Fibroblast of villous mesenchyme (primary cell): ENCODE measurements at regions not wholly inside any gene's neighbourhood (a gene's known extent, or its start where the extent isn't known, plus 50 kb on each side); places are given as distances from the start of the nearest gene placed in this dataset.

ENCODE experiments used
- DNase-seq: peaks from one replicate; pipeline ENCODE4 v3.0.0-alpha.2; 2010; ENCODE audit warnings: low read depth
- H3K4me3 ChIP-seq: 2 replicates; pipeline ENCODE4 v1.5.1; 2011; ENCODE audit warnings: low read depth, mild to moderate bottlenecking, low read length
- CTCF ChIP-seq: IDR thresholded peaks from 2 replicates; pipeline ENCODE4 v1.5.1; 2012; ENCODE audit warnings: low read depth, mild to moderate bottlenecking, low read length; ENCODE audit not compliant: insufficient read depth

- no peak for TF ChIP-seq CTCF
- H3K4me3 ChIP-seq = no peak overlapping the region
- no peak for DNase-seq
Measured at GRCh38 chr1:60589046-60589748, 493.2 kb upstream of the NFIA start.

- no peak overlapping the region for H3K4me3 ChIP-seq
- no peak for TF ChIP-seq CTCF
- no peak for DNase-seq
Measured at GRCh38 chr1:60584371-60584770, 498.0 kb upstream of the NFIA start.

DNA sequence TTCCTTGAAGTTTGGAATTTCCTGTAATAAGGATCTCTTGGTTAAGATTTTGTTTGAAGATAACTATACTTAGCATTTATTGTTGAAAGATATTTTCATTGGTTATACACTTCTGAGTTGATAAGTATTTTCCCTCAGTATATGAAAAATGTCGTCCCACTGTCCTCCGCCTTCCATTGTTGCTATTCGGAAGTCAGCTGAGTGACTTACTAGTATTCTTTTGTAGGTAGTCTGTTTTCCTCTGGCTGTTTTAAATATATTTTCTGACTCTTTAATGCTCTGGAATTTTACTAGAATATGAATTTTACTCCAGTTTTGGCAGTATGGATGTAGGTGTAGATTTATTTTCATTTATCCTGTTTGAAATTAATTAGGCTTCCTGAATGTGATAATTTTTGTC, 498.7 kb upstream of the NFIA start:
- TF ChIP-seq CTCF = no peak
- no peak overlapping the region for H3K4me3 ChIP-seq
- no peak for DNase-seq

- H3K4me3 ChIP-seq = no peak overlapping the region
- DNase-seq = peak; percentile 48
- TF ChIP-seq CTCF = no peak
Measured at GRCh38 chr1:60581455-60582220, 500.7 kb upstream of the NFIA start.

- no peak for TF ChIP-seq CTCF
- no peak for DNase-seq
- no peak overlapping the region for H3K4me3 ChIP-seq
Measured at GRCh38 chr1:60577029-60577428, 503.5 kb upstream of the C1orf87 start.

- DNase-seq = no peak
- TF ChIP-seq CTCF = no peak
- no peak overlapping the region for H3K4me3 ChIP-seq
Measured at GRCh38 chr1:60575326-60575977, 501.9 kb upstream of the C1orf87 start.
